ENCODE measurements at regions not wholly inside any gene's neighbourhood (a gene's known extent, or its start where the extent isn't known, plus 50 kb on each side); places are given as distances from the start of the nearest gene placed in this dataset.

GRCh38 chr15:79773128-79773527 is 123.7 kb downstream of the MTHFS start:
- H2BK12ac ChIP-seq (ENCODE audit: low read length), result no peak overlapping the region
- H2BK5ac ChIP-seq (ENCODE audit: low read length), result no peak overlapping the region
- no peak overlapping the region for H3K14ac ChIP-seq (ENCODE audit: low read length)
- H3K27ac ChIP-seq (replicated peaks; ENCODE audit: low read length), result no peak overlapping the region
- no peak overlapping the region for H2AFZ ChIP-seq (ENCODE audit: low read length)
- H4K8ac ChIP-seq (ENCODE audit: low read depth, low read length), result no peak overlapping the region
- peaks cover 0 to 3% (median 0%) of the 10 kb centered on the region in 3 experiments for H3K27me3 ChIP-seq (ENCODE audit: control insufficient read depth in 3 of 3, insufficient read depth in 3 of 3, low read depth in 1 of 3, low read length in 3 of 3)
- no peaks in the 10 kb centered on the region for H3K79me1 ChIP-seq (ENCODE audit: low read depth, low read length)
- no peak overlapping the region for H3K4me2 ChIP-seq (ENCODE audit: insufficient read depth, low read length, poor library complexity, severe bottlenecking)
- no peak overlapping the region for H2BK15ac ChIP-seq (ENCODE audit: low read length)
- no peak for DNase-seq (ENCODE audit: low spot score)
- H3K9ac ChIP-seq (ENCODE audit: low read depth, low read length, poor library complexity), result no peak overlapping the region
- no CpG with 5 or more reads among the region's 7 CpGs for WGBS, 2 donors (ENCODE audit: extremely low coverage in 2 of 2, insufficient read length in 2 of 2, insufficient replicate concordance in 1 of 2)
- H3K4me1 ChIP-seq (ENCODE audit: control insufficient read depth in 2 of 2, insufficient read depth in 1 of 2, low read depth in 1 of 2, low read length in 2 of 2), result no peaks in the 10 kb centered on the region
- no peak overlapping the region for H3K18ac ChIP-seq (ENCODE audit: low read length)
- no peak overlapping the region for H3K4me3 ChIP-seq (ENCODE audit: low read length in 2 of 2)
- no peak overlapping the region for H2AK5ac ChIP-seq (ENCODE audit: low read depth, low read length)
- H2BK120ac ChIP-seq (ENCODE audit: low read depth, low read length), result no peak overlapping the region
- no peak overlapping the region for H4K91ac ChIP-seq (ENCODE audit: low read depth, low read length, poor library complexity)
- H3K4ac ChIP-seq (ENCODE audit: low read length), result no peak overlapping the region
- no peak overlapping the region for H3K23ac ChIP-seq (ENCODE audit: low read depth, low read length, poor library complexity)
- H3K9me3 ChIP-seq (replicated peaks in 1 of 2; ENCODE audit: control insufficient read depth in 2 of 2, insufficient read depth in 1 of 2, low read depth in 1 of 2, low read length in 2 of 2), result no peaks in the 10 kb centered on the region
- H3K36me3 ChIP-seq (replicated peaks in 1 of 2; ENCODE audit: control insufficient read depth in 2 of 2, insufficient read depth in 2 of 2, low read length in 2 of 2), result no peaks in the 10 kb centered on the region

- Histone ChIP-seq H3K36me3 (replicated peaks in 1 of 2; ENCODE audit: control insufficient read depth in 2 of 2, insufficient read depth in 2 of 2, low read length in 2 of 2) (no peaks in the 10 kb centered on the region), H2AK5ac (ENCODE audit: low read depth, low read length) (no peak overlapping the region), H3K9ac (ENCODE audit: low read depth, low read length, poor library complexity) (no peak overlapping the region), H4K91ac (ENCODE audit: low read depth, low read length, poor library complexity) (no peak overlapping the region), H3K4me3 (ENCODE audit: low read length in 2 of 2) (no peak overlapping the region), H2BK12ac (ENCODE audit: low read length) (no peak overlapping the region), H2BK120ac (ENCODE audit: low read depth, low read length) (no peak overlapping the region), H3K27me3 (ENCODE audit: control insufficient read depth in 3 of 3, insufficient read depth in 3 of 3, low read depth in 1 of 3, low read length in 3 of 3) (peaks cover 0 to 3% (median 0%) of the 10 kb centered on the region in 3 experiments), H3K4me2 (ENCODE audit: insufficient read depth, low read length, poor library complexity, severe bottlenecking) (no peak overlapping the region), H3K4me1 (ENCODE audit: control insufficient read depth in 2 of 2, insufficient read depth in 1 of 2, low read depth in 1 of 2, low read length in 2 of 2) (no peaks in the 10 kb centered on the region), H2BK15ac (ENCODE audit: low read length) (no peak overlapping the region), H3K4ac (ENCODE audit: low read length) (no peak overlapping the region), H3K18ac (ENCODE audit: low read length) (no peak overlapping the region), H3K9me3 (replicated peaks in 1 of 2; ENCODE audit: control insufficient read depth in 2 of 2, insufficient read depth in 1 of 2, low read depth in 1 of 2, low read length in 2 of 2) (peaks cover 0 to 2% of the 10 kb centered on the region in 2 donors), H3K27ac (replicated peaks; ENCODE audit: low read length) (no peak overlapping the region), H3K14ac (ENCODE audit: low read length) (no peak overlapping the region), H2AFZ (ENCODE audit: low read length) (no peak overlapping the region), H3K23ac (ENCODE audit: low read depth, low read length, poor library complexity) (no peak overlapping the region), H2BK5ac (ENCODE audit: low read length) (no peak overlapping the region), H4K8ac (ENCODE audit: low read depth, low read length) (no peak overlapping the region), H3K79me1 (ENCODE audit: low read depth, low read length) (no peaks in the 10 kb centered on the region)
- no CpG with 5 or more reads among the region's 2 CpGs for WGBS, 2 donors (ENCODE audit: extremely low coverage in 2 of 2, insufficient read length in 2 of 2, insufficient replicate concordance in 1 of 2)
- no peak for DNase-seq (ENCODE audit: low spot score)
Observed at GRCh38 chr15:79775821-79776220, 121.0 kb downstream of the MTHFS start.

GRCh38 chr15:79777916-79778315 is 118.9 kb downstream of the MTHFS start:
- DNase-seq (ENCODE audit: low spot score), result no peak
- no peak overlapping the region for H3K18ac ChIP-seq (ENCODE audit: low read length)
- H2AK5ac ChIP-seq (ENCODE audit: low read depth, low read length), result no peak overlapping the region
- no peaks in the 10 kb centered on the region for H3K79me1 ChIP-seq (ENCODE audit: low read depth, low read length)
- no peak overlapping the region for H3K23ac ChIP-seq (ENCODE audit: low read depth, low read length, poor library complexity)
- peaks cover 0 to 3% (median 0%) of the 10 kb centered on the region in 3 experiments for H3K27me3 ChIP-seq (ENCODE audit: control insufficient read depth in 3 of 3, insufficient read depth in 3 of 3, low read depth in 1 of 3, low read length in 3 of 3)
- H4K91ac ChIP-seq (ENCODE audit: low read depth, low read length, poor library complexity), result no peak overlapping the region
- no peak overlapping the region for H2BK15ac ChIP-seq (ENCODE audit: low read length)
- H4K8ac ChIP-seq (ENCODE audit: low read depth, low read length), result no peak overlapping the region
- no peak overlapping the region for H3K27ac ChIP-seq (replicated peaks; ENCODE audit: low read length)
- H2BK120ac ChIP-seq (ENCODE audit: low read depth, low read length), result no peak overlapping the region
- H3K4me2 ChIP-seq (ENCODE audit: insufficient read depth, low read length, poor library complexity, severe bottlenecking), result no peak overlapping the region
- H3K4me3 ChIP-seq (ENCODE audit: low read length in 2 of 2), result no peak overlapping the region
- no peak overlapping the region for H2BK12ac ChIP-seq (ENCODE audit: low read length)
- H3K14ac ChIP-seq (ENCODE audit: low read length), result no peak overlapping the region
- H3K9ac ChIP-seq (ENCODE audit: low read depth, low read length, poor library complexity), result no peak overlapping the region
- no peak overlapping the region for H2AFZ ChIP-seq (ENCODE audit: low read length)
- no CpG with 5 or more reads among the region's 2 CpGs for WGBS, 2 donors (ENCODE audit: extremely low coverage in 2 of 2, insufficient read length in 2 of 2, insufficient replicate concordance in 1 of 2)
- no peaks in the 10 kb centered on the region for H3K4me1 ChIP-seq (ENCODE audit: control insufficient read depth in 2 of 2, insufficient read depth in 1 of 2, low read depth in 1 of 2, low read length in 2 of 2)
- no peak overlapping the region for H2BK5ac ChIP-seq (ENCODE audit: low read length)
- no peaks in the 10 kb centered on the region for H3K36me3 ChIP-seq (replicated peaks in 1 of 2; ENCODE audit: control insufficient read depth in 2 of 2, insufficient read depth in 2 of 2, low read length in 2 of 2)
- H3K9me3 ChIP-seq (replicated peaks in 1 of 2; ENCODE audit: control insufficient read depth in 2 of 2, insufficient read depth in 1 of 2, low read depth in 1 of 2, low read length in 2 of 2), result peaks cover 2 to 8% of the 10 kb centered on the region in 2 donors
- H3K4ac ChIP-seq (ENCODE audit: low read length), result no peak overlapping the region

- H3K4me2 ChIP-seq (ENCODE audit: insufficient read depth, low read length, poor library complexity, severe bottlenecking), result no peak overlapping the region
- H3K18ac ChIP-seq (ENCODE audit: low read length), result no peak overlapping the region
- no peak overlapping the region for H3K27ac ChIP-seq (replicated peaks; ENCODE audit: low read length)
- no peaks in the 10 kb centered on the region for H3K36me3 ChIP-seq (replicated peaks in 1 of 2; ENCODE audit: control insufficient read depth in 2 of 2, insufficient read depth in 2 of 2, low read length in 2 of 2)
- H3K79me1 ChIP-seq (ENCODE audit: low read depth, low read length), result no peaks in the 10 kb centered on the region
- no CpG with 5 or more reads among the region's 3 CpGs for WGBS, 2 donors (ENCODE audit: extremely low coverage in 2 of 2, insufficient read length in 2 of 2, insufficient replicate concordance in 1 of 2)
- no peak for DNase-seq (ENCODE audit: low spot score)
- no peak overlapping the region for H2AFZ ChIP-seq (ENCODE audit: low read length)
- no peak overlapping the region for H2AK5ac ChIP-seq (ENCODE audit: low read depth, low read length)
- H3K27me3 ChIP-seq (ENCODE audit: control insufficient read depth in 3 of 3, insufficient read depth in 3 of 3, low read depth in 1 of 3, low read length in 3 of 3), result peaks cover 0 to 3% (median 0%) of the 10 kb centered on the region in 3 experiments
- H2BK5ac ChIP-seq (ENCODE audit: low read length), result no peak overlapping the region
- no peak overlapping the region for H2BK120ac ChIP-seq (ENCODE audit: low read depth, low read length)
- H4K91ac ChIP-seq (ENCODE audit: low read depth, low read length, poor library complexity), result no peak overlapping the region
- H3K4ac ChIP-seq (ENCODE audit: low read length), result no peak overlapping the region
- H3K23ac ChIP-seq (ENCODE audit: low read depth, low read length, poor library complexity), result no peak overlapping the region
- H2BK15ac ChIP-seq (ENCODE audit: low read length), result no peak overlapping the region
- peaks cover 2 to 9% of the 10 kb centered on the region in 2 donors for H3K9me3 ChIP-seq (replicated peaks in 1 of 2; ENCODE audit: control insufficient read depth in 2 of 2, insufficient read depth in 1 of 2, low read depth in 1 of 2, low read length in 2 of 2)
- H4K8ac ChIP-seq (ENCODE audit: low read depth, low read length), result no peak overlapping the region
- H2BK12ac ChIP-seq (ENCODE audit: low read length), result no peak overlapping the region
- H3K4me3 ChIP-seq (ENCODE audit: low read length in 2 of 2), result no peak overlapping the region
- no peaks in the 10 kb centered on the region for H3K4me1 ChIP-seq (ENCODE audit: control insufficient read depth in 2 of 2, insufficient read depth in 1 of 2, low read depth in 1 of 2, low read length in 2 of 2)
- no peak overlapping the region for H3K9ac ChIP-seq (ENCODE audit: low read depth, low read length, poor library complexity)
- no peak overlapping the region for H3K14ac ChIP-seq (ENCODE audit: low read length)
Observed at GRCh38 chr15:79778378-79778990, 118.3 kb downstream of the MTHFS start.
